ENCODE measurements at regions not wholly inside any gene's neighbourhood (a gene's known extent, or its start where the extent isn't known, plus 50 kb on each side); places are given as distances from the start of the nearest gene placed in this dataset.

DNA sequence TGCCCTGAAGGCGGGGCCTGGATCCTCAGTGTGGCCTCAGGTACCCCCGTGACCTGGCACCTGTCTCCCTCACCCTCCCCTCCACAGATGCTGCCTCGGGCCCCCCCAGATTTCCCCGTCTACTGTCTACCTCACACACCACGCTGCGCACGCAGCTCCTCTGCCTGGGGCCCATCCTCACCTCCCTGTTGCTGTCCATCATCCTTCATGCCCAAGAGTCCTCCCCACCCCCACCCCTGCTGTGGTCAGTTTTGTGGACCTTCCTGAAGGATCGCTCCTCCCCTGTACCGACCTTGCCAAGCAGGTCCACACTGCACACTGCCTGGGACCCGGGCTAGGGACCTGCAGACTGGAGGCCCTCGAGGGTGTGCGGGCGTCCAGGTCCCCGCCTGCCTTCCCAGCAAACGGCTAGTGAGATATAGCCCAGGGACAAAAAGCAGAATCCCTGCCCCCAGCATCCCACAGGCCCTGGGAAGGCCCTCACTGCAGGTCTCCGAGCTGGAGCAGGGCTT, 197.4 kb upstream of the DIO3 start:
- DNase-seq: no peak

DNA sequence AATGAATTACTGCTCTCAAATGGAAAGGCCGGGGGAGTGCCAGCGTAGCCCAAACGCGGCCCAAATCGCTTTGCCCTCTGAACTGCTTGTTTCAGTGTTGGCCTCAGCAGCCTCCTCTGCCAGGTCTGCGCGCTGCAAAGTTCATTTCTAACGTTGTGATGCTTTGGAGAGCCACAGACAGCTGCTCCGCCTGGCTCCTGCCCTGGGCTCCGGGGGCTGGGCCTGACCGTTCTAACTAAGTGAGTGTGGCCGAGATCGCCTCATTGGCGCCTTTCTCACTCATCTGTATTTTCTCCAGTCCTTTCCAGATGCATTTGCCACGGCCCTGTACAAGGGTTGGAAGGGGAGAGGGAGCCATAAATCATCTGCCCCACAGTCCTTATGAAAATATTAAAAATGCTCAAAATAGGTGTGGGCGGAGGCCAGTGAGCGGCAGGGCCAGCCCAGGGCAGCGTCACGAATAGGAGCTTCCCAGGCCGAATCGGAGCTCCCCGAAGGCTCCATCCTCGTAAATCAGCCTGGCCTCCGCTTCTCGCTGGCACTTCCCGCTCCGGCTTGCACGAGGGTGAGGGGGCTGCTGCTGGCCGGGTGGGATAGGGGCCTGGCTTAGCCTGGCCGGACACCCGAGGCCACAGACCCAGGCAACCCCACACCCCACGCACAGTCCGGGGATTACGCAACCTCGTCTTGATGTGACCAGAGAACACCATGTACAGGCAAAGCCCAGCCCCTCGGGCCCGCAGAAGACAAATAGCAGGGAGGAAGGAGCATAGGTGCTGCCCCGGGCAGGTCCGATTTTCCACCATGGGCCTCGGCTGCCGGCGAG, 196.6 kb upstream of the DIO3 start:
- DNase-seq: no peak

DNA sequence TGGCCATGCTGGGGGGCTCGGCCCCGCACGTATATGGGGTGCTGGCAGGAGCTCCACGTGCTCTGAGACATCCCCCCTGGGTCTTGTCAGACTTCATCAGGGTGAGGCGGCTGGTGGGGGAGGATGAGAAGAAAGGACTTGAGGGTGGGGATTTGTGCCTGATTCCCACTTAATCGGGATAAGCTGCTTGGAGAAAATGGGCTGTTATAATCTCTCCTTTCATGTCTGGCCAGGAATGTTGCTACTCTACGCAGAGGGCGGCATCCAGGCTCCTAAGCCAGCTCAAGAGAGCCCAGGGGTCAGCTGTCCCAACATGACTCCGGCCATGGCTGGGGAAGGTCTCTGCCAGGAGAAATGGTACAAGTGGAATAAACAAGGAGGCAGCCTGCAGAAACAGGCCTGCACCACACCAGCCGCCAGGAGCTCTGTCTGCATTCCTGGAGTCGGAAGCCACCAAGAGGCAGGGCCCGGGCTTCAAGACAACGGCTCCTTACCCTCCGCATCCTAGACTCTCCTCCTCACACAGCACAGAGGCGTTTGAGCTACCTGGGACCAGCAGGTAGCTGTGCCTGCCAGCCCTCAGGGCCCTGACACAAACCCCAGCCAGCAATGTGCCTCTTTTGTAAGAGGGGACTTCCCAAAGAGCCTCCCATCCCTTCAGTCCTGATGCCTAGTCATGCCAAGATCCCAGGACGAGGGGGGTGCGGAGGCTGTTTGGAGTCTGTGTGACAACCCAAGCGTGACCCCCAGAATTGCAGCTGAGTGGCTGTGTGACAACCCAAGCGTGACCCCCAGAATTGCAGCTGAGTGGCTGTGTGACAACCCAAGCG, 195.8 kb upstream of the DIO3 start:
- DNase-seq: no peak

DNA sequence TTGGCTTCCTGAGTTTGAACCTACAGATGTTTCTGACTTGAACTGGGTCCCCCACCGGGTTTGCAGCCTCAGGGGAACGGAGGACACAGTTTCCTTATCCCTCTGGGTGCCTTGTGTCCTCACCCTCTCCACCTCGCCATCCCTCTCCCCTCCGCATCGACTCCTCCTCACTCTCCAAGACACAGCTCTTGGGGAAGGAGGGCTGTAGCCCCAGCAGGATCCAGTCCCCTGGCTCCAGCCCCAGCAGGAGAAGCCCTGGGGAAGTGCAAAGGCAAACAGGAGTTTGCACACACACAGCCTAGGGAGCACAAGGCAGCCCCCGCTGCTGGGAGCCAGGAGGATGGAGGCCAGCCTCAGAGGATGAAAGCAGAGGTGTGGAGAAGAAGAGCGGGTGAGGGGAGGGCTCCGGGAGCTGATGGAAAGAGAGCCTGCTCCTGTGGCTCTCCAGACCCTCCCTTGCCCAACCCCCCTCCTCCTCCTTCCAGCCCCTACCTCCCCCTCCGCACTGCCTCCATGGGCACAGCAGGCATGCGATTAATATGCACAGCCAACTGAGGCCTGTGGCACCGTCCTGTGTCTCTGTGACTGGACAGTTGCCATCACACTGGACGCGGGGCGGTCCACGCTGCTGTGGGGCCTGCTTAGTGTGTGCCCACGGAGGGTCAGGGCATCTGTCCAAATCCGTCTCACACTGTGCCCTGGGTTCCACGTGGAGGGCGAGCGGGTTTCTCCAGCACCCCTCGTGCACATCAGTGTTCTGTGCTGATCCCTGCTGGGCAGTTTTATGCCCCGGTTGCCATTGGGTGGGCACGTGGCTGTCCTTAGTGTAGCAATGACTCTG, 193.7 kb upstream of the DIO3 start:
- DNase-seq: no peak

DNA sequence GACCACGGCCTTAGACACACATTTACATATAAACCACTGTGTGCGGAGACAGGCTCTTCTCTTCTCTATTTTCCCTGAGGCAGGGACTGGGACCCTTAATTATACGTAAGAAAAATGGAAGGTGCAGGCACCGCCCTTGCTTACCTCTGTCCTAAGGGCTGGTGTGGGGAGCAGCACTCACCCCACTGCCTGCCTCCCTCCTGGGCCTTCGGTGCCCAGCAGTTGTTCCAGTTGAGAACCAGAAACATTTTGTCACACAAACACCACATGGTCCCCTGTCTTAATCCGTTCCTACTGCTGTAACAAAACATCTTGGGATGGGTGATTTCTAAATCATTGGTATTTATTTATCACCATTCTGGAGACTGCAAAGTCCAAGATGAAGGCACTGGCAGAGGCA, 192.7 kb upstream of the DIO3 start:
- DNase-seq: no peak

GRCh38 chr14:101369194-101369915, 191.9 kb upstream of the DIO3 start:
- no peak for DNase-seq

DNA sequence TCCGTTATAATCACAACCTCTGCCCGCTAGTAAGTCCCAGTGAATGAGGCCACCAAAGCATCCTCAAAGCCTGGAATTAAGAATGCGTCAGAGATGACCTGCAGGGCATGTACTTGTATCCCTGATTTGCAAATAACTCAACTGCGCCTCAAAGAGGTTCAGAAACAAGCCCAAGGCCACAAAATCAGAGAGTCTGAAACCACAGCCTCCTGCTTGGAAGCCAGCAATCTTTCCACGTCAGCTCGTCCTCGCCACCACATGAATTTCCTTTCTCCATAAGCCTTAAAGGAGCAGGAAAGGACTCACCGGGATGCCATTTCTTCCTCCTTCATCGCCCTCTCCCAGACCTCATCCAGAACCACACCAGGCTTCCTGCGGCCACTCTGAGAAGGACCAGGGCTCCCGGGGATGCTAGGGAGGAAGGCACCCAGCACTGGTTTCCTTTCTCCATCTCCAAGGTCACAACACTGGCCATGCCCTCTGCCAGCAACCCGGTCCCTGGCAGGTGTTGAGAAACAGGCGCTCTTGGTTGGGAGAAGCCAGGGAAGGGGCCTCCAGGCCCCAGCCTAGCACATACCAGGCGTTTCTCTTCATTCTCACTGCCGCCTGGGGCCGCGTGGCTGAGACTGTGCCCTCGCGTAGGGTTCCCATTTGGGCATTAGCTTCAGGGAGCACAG, 191.2 kb upstream of the DIO3 start:
- DNase-seq: no peak

- DNase-seq: no peak
These were observed 190.4 kb upstream of the DIO3 start for GRCh38 chr14:101370593-101371569.

GRCh38 chr14:101371799-101372793, 189.2 kb upstream of the DIO3 start:
- no peak for DNase-seq

DNA sequence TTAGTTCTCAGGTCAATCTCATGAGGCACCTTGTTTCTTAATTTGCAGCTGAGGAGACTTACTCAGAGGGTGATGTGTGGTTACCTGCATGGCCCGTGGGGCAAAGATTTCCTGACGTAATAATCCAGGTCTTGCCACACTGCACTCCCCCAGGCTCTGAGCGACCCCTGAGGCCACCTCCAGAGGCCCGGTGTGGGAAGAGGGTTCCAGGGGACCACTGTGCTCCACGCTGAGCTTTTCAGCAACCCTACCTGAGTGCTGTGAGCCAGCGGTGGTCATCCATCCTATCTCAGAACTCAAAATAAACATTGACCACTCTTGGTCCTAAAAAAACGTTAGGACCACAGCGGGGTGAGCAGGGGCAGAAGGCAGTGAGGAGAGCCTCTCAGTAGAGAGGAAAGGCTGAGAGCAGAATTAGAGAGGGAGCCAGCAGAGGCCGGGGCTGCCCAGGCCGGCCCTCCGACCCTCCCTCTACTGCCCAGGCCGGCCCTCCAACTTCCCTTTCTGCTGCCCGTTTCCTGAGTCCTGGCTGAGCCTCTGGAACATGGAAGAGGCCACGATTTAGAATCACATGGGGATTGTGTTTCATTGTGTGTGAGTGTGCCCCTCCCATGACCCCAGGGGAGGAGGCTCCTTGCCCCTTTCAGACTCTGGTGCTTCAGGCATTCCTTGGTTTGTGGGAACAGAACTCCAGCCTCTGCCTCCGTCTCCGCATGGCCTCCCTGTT, 188.2 kb upstream of the DIO3 start:
- DNase-seq: no peak

GRCh38 chr14:101373690-101374295, 187.5 kb upstream of the DIO3 start:
- no peak for DNase-seq

GRCh38 chr14:101374373-101375338, 186.6 kb upstream of the DIO3 start:
- no peak for DNase-seq

DNA sequence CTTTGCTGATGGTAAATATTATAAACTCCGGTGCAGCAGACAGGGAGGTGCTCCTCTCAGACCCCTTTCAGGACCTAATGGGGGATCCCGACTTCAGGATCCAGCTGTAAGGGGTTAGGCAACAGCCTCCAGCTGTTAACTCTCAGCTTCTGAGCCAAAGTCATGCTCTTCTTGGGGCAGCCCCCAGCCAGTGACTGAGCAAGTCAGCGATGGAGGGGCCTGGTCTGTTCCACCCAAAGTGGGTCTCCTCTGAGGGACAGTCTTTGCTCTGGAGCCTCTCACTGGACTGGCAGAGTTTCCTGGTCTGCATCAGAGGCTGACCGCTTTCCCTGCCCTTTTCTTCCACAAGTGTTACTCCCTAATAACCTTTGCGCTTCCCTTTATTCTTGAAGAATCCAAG, 184.2 kb upstream of the DIO3 start:
- no peak for DNase-seq

DNA sequence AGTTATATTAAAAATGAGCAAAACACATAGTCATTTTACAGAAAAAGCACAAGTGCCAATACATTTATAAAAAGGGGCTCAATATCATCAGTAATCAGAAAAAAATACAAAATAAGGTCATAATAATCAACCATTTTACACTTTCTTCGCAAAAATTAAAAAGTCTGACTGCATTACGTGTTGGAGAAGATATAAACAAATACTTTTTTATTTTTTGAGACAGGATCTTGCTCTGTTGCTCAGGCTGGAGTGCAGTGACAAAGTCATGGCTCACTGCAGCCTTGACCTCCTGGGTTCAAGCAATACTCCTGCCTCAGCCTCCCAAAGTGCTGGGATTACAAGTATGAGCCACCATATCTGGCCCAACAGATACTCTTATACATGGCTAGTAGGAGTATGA, 181.5 kb upstream of the DIO3 start:
- DNase-seq: no peak

DNA sequence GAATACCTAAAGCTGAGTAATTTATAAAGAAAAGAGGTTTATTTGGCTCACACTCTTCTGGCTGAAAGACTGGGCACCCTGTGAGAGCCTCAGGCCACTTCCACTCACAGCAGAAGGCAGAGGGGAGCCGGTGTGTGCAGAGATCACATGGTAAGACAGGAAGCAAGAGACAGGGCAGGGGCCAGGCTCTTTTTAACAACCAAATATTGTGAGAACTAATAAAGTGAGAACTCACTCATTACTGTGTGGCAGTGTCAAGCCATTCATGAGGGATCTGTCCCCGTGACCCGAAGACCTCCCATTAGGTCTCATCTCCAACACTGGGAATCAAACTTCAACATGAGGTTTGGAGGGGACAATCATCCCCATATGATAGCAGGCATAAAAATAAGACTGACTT, 180.8 kb upstream of the DIO3 start:
- no peak for DNase-seq

- DNase-seq: no peak
These were observed 180.4 kb upstream of the DIO3 start for GRCh38 chr14:101380940-101381339.
